HCT116 (cell line): ENCODE measurements at regions not wholly inside any gene's neighbourhood (a gene's known extent, or its start where the extent isn't known, plus 50 kb on each side); places are given as distances from the start of the nearest gene placed in this dataset.
"Not testable (repeated sequence)": the region's sequence is repeated elsewhere in the genome, so short reads cannot be mapped to it uniquely, and the experiment has no call there.

Experiments used
- CBX3 ChIP-seq: IDR thresholded peaks from 2 replicates; pipeline ENCODE4 v1.6.1; 2012; ENCODE audit warnings: low read depth
- EGR1 ChIP-seq: IDR thresholded peaks from 2 replicates; pipeline ENCODE4 v1.6.1; 2012; ENCODE audit warnings: low read depth
- EZH2 ChIP-seq: fragments of 200-600 bp; sonication (generic); IDR thresholded peaks from 2 replicates; pipeline ENCODE4 v1.6.1; 2017; ENCODE audit warnings: antibody characterized with exemption, mixed run types
- EZH2phosphoT487 ChIP-seq: fragments of 200-600 bp; IDR thresholded peaks from 2 replicates; pipeline ENCODE4 v1.6.1; 2018; ENCODE audit warnings: antibody characterized with exemption, borderline replicate concordance
- JUND ChIP-seq: IDR thresholded peaks from 2 replicates; pipeline ENCODE4 v1.6.1; 2012
- MAX ChIP-seq: IDR thresholded peaks from 2 replicates; pipeline ENCODE4 v1.6.1; 2012
- POLR2A ChIP-seq: IDR thresholded peaks from 2 replicates; pipeline ENCODE4 v1.7.0; 2011; ENCODE audit warnings: borderline replicate concordance; ENCODE audit not compliant: insufficient read depth, insufficient read length; ENCODE audit errors: extremely low read depth
- POLR2AphosphoS5 ChIP-seq: IDR thresholded peaks from 2 replicates; pipeline ENCODE4 v1.6.1; 2011; ENCODE audit warnings: mild to moderate bottlenecking, low read depth, low read length, moderate library complexity
- SIN3A ChIP-seq: IDR thresholded peaks from 2 replicates; pipeline ENCODE4 v1.6.1; 2012; ENCODE audit warnings: low read depth
- TCF7L2 ChIP-seq: IDR thresholded peaks from 2 replicates; pipeline ENCODE4 v1.7.0; 2011; ENCODE audit warnings: borderline replicate concordance, inconsistent platforms; ENCODE audit not compliant: insufficient read depth, insufficient read length; ENCODE audit errors: extremely low read depth
- ZFX ChIP-seq: fragments of 450-650 bp; IDR thresholded peaks from 2 replicates; pipeline ENCODE4 v1.6.1; 2017
- TF ChIP-seq, protein P1 (sequence below), 3 experiments: fragments of 200-600 bp in 1 of 3; sonication (generic) in 1 of 3; IDR thresholded peaks in 2 of 3; conservative IDR thresholded peaks in 1 of 3; 2 replicates each; pipeline ENCODE4 v1.5.1; 2012 to 2017; ENCODE audit warnings: low read depth in 2 of 3, low read length in 2 of 3, antibody characterized with exemption in 1 of 3, borderline replicate concordance in 1 of 3, control low read depth in 1 of 3, mild to moderate bottlenecking in 1 of 3, mixed read lengths in 1 of 3, mixed run types in 1 of 3, moderate library complexity in 1 of 3; ENCODE audit not compliant: insufficient read depth in 1 of 3

- TF ChIP-seq, protein P1, sequence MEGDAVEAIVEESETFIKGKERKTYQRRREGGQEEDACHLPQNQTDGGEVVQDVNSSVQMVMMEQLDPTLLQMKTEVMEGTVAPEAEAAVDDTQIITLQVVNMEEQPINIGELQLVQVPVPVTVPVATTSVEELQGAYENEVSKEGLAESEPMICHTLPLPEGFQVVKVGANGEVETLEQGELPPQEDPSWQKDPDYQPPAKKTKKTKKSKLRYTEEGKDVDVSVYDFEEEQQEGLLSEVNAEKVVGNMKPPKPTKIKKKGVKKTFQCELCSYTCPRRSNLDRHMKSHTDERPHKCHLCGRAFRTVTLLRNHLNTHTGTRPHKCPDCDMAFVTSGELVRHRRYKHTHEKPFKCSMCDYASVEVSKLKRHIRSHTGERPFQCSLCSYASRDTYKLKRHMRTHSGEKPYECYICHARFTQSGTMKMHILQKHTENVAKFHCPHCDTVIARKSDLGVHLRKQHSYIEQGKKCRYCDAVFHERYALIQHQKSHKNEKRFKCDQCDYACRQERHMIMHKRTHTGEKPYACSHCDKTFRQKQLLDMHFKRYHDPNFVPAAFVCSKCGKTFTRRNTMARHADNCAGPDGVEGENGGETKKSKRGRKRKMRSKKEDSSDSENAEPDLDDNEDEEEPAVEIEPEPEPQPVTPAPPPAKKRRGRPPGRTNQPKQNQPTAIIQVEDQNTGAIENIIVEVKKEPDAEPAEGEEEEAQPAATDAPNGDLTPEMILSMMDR (IDR thresholded peaks at IDR 0.05 in 2 of 3, conservative IDR thresholded peaks at IDR 0.05 in 1 of 3; ENCODE audit: borderline replicate concordance in 1 of 3, insufficient read depth in 1 of 3, low read depth in 2 of 3, low read length in 2 of 3), result not testable (repeated sequence)
- TF ChIP-seq EZH2phosphoT487, TCF7L2, EZH2, ZFX, POLR2AphosphoS5, SIN3A, JUND, CBX3, EGR1, POLR2A, MAX: not testable (repeated sequence)
These were observed 135.8 kb upstream of the POTEB2 start for GRCh38 chr15:21001950-21002349.
